ENCODE measurements at regions not wholly inside any gene's neighbourhood (a gene's known extent, or its start where the extent isn't known, plus 50 kb on each side); places are given as distances from the start of the nearest gene placed in this dataset.

- intact Hi-C loops (cut with DNase I), result no loop called here
- DNase-seq, result no peak
- Histone ChIP-seq H3K9ac (ENCODE audit: low read length in 3 of 3) (no peak overlapping the region), H3K36me3 (ENCODE audit: control insufficient read depth in 2 of 3, insufficient read depth in 3 of 3, low read length in 3 of 3) (no peaks in the 10 kb centered on the region), H3K27ac (ENCODE audit: low read depth in 2 of 2, low read length in 2 of 2) (no peak overlapping the region), H3K4me1 (ENCODE audit: control insufficient read depth in 2 of 3, insufficient read depth in 2 of 3, low read depth in 1 of 3, low read length in 3 of 3) (no peaks in the 10 kb centered on the region), H3K27me3 (ENCODE audit: control insufficient read depth, insufficient read depth, low read length) (no peaks in the 10 kb centered on the region), H3K9me3 (ENCODE audit: control insufficient read depth in 2 of 3, insufficient read depth in 1 of 3, low read length in 3 of 3) (no peaks in the 10 kb centered on the region), H3K4me3 (ENCODE audit: low read length in 3 of 3) (no peak overlapping the region)
- FAIRE-seq, result no peak
- no peak for TF ChIP-seq CTCF (IDR thresholded peaks at IDR 0.05; ENCODE audit: borderline replicate concordance, extremely low read depth, insufficient read depth)
Observed at GRCh38 chr4:111955001-111955400, 190.3 kb upstream of the FAM241A start.

- H3K4me1 ChIP-seq (ENCODE audit: control insufficient read depth in 2 of 3, insufficient read depth in 2 of 3, low read depth in 1 of 3, low read length in 3 of 3), result no peaks in the 10 kb centered on the region
- H3K27ac ChIP-seq (ENCODE audit: low read depth in 2 of 2, low read length in 2 of 2), result no peak overlapping the region
- no peaks in the 10 kb centered on the region for H3K36me3 ChIP-seq (ENCODE audit: control insufficient read depth in 2 of 3, insufficient read depth in 3 of 3, low read length in 3 of 3)
- no peak for TF ChIP-seq CTCF (IDR thresholded peaks at IDR 0.05; ENCODE audit: borderline replicate concordance, extremely low read depth, insufficient read depth)
- H3K9ac ChIP-seq (ENCODE audit: low read length in 3 of 3), result no peak overlapping the region
- intact Hi-C loops (cut with DNase I), result no loop called here
- H3K27me3 ChIP-seq (ENCODE audit: control insufficient read depth, insufficient read depth, low read length), result no peaks in the 10 kb centered on the region
- FAIRE-seq (no peak), DNase-seq (no peak)
- H3K4me3 ChIP-seq (ENCODE audit: low read length in 3 of 3), result no peak overlapping the region
- H3K9me3 ChIP-seq (ENCODE audit: control insufficient read depth in 2 of 3, insufficient read depth in 1 of 3, low read length in 3 of 3), result no peaks in the 10 kb centered on the region
Observed at GRCh38 chr4:111957116-111957515, 188.1 kb upstream of the FAM241A start.

- no peak overlapping the region for H3K27ac ChIP-seq (ENCODE audit: low read depth in 2 of 2, low read length in 2 of 2)
- H3K4me1 ChIP-seq (ENCODE audit: control insufficient read depth in 2 of 3, insufficient read depth in 2 of 3, low read depth in 1 of 3, low read length in 3 of 3), result no peaks in the 10 kb centered on the region
- intact Hi-C loops (cut with DNase I), result no loop called here
- TF ChIP-seq CTCF (IDR thresholded peaks at IDR 0.05; ENCODE audit: borderline replicate concordance, extremely low read depth, insufficient read depth), result no peak
- no peak overlapping the region for H3K4me3 ChIP-seq (ENCODE audit: low read length in 3 of 3)
- H3K9ac ChIP-seq (ENCODE audit: low read length in 3 of 3), result no peak overlapping the region
- H3K27me3 ChIP-seq (ENCODE audit: control insufficient read depth, insufficient read depth, low read length), result no peaks in the 10 kb centered on the region
- no peak for FAIRE-seq
- DNase-seq, result no peak
- no peaks in the 10 kb centered on the region for H3K36me3 ChIP-seq (ENCODE audit: control insufficient read depth in 2 of 3, insufficient read depth in 3 of 3, low read length in 3 of 3)
- H3K9me3 ChIP-seq (ENCODE audit: control insufficient read depth in 2 of 3, insufficient read depth in 1 of 3, low read length in 3 of 3), result no peaks in the 10 kb centered on the region
Observed at GRCh38 chr4:111957997-111958396, 187.3 kb upstream of the FAM241A start.

DNA sequence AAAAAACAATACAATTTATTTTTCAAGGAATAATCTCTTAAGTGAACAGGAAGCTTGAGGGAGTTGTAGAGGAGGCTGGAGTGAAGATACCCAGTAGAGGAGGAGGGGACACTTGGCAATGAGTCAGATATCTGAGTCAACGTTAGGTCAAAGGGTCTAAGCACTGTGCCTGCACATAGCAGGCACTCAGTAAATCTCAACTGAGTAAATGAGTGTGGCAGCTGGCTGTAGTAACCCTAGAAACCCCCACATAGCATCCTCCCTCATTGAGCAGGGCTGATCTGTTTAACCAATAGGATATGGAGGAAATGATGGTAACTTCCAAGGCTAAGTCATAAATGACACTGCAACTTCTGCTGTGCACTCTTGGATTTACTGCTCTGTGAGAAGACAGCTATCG is 186.0 kb upstream of the FAM241A start:
- Histone ChIP-seq H3K9me3 (ENCODE audit: control insufficient read depth in 2 of 3, insufficient read depth in 1 of 3, low read length in 3 of 3) (no peaks in the 10 kb centered on the region), H3K27me3 (ENCODE audit: control insufficient read depth, insufficient read depth, low read length) (no peaks in the 10 kb centered on the region), H3K4me3 (ENCODE audit: low read length in 3 of 3) (no peak overlapping the region), H3K4me1 (ENCODE audit: control insufficient read depth in 2 of 3, insufficient read depth in 2 of 3, low read depth in 1 of 3, low read length in 3 of 3) (no peaks in the 10 kb centered on the region), H3K36me3 (ENCODE audit: control insufficient read depth in 2 of 3, insufficient read depth in 3 of 3, low read length in 3 of 3) (no peaks in the 10 kb centered on the region), H3K9ac (ENCODE audit: low read length in 3 of 3) (no peak overlapping the region), H3K27ac (ENCODE audit: low read depth in 2 of 2, low read length in 2 of 2) (no peak overlapping the region)
- no peak for TF ChIP-seq CTCF (IDR thresholded peaks at IDR 0.05; ENCODE audit: borderline replicate concordance, extremely low read depth, insufficient read depth)
- intact Hi-C loops (cut with DNase I), result no loop called here
- FAIRE-seq, result no peak
- no peak for DNase-seq
